RWPE1 (cell line): ENCODE measurements at regions not wholly inside any gene's neighbourhood (a gene's known extent, or its start where the extent isn't known, plus 50 kb on each side); places are given as distances from the start of the nearest gene placed in this dataset.

Experiments used
- CTCF ChIA-PET: fragments of 350-600 bp; sonication (Branson Sonifier 250); formaldehyde crosslinking; extraction: SDS; loops from one replicate; lab custom pipeline; 2021; lab: Yijun Ruan, JAX
- POLR2A ChIA-PET: fragments of 400-600 bp; formaldehyde crosslinking; extraction: SDS; loops from one replicate; lab custom pipeline; 2020; ENCODE audit warnings: antibody characterized with exemption; ENCODE audit not compliant: low non-redundant PET; lab: Yijun Ruan, JAX
- DNase-seq: peaks from one replicate; pipeline ENCODE4 v3.0.0; 2012; ENCODE audit warnings: low spot score
- H3K27ac ChIP-seq: fragments of 450-650 bp; 2 replicates; pipeline ENCODE4 v1.5.1; 2017
- CTCF ChIP-seq: fragments of 450-650 bp; conservative IDR thresholded peaks from 2 replicates; pipeline ENCODE4 v1.5.1; 2017; ENCODE audit warnings: low read depth, mild to moderate bottlenecking

GRCh38 chrX:109841869-109842579 lies 109.0 kb upstream of the ACSL4 start:
- POLR2A ChIA-PET: no interaction called here
- CTCF ChIA-PET: no interaction called here
- DNase-seq: no peak
- H3K27ac ChIP-seq: no peak overlapping the region
- TF ChIP-seq CTCF: no peak

- no peak for TF ChIP-seq CTCF
- DNase-seq: no peak
- no peak overlapping the region for H3K27ac ChIP-seq
- ChIA-PET POLR2A (no interaction called here), CTCF (no interaction called here)
These were observed 109.6 kb upstream of the ACSL4 start for GRCh38 chrX:109842611-109843010.

- POLR2A ChIA-PET: no interaction called here
These were observed 111.1 kb upstream of the ACSL4 start for GRCh38 chrX:109843963-109844751.

GRCh38 chrX:109844986-109845385 lies 111.9 kb upstream of the ACSL4 start:
- TF ChIP-seq CTCF: no peak
- no peak for DNase-seq
- no peak overlapping the region for H3K27ac ChIP-seq
- ChIA-PET CTCF (interaction anchor here (0.6 kb wide), 1 partner anchor 10 kb away, joined by 4 read pairs; no protein-coding TSS in a partner anchor), POLR2A (no interaction called here)

More at GRCh38 chrX:109843963-109844751, 111.1 kb upstream of the ACSL4 start:
- DNase-seq: no peak
- CTCF ChIA-PET: interaction anchor here (0.6 kb wide), 1 partner anchor 12 kb away, joined by 3 read pairs; no protein-coding TSS in a partner anchor
- no peak for TF ChIP-seq CTCF
- H3K27ac ChIP-seq: no peak overlapping the region

- DNase-seq: no peak
- CTCF ChIA-PET: no interaction called here
- H3K27ac ChIP-seq: no peak overlapping the region
- no peak for TF ChIP-seq CTCF
- POLR2A ChIA-PET: no interaction called here
These were observed 112.9 kb upstream of the ACSL4 start for GRCh38 chrX:109845996-109846395.
